ACC112 (cell line): ENCODE measurements at regions not wholly inside any gene's neighbourhood (a gene's known extent, or its start where the extent isn't known, plus 50 kb on each side); places are given as distances from the start of the nearest gene placed in this dataset.

Source experiments
- H2AFZ ChIP-seq: fragments of 200-600 bp; sonication (generic); one replicate; pipeline ENCODE4 v1.6.0; 2017; ENCODE audit warnings: antibody characterized with exemption, low read length; ENCODE audit not compliant: unreplicated experiment
- H3K27ac ChIP-seq: fragments of 200-600 bp; sonication (generic); 2 replicates; pipeline ENCODE4 v1.5.1; 2014; ENCODE audit warnings: low read depth, mild to moderate bottlenecking, antibody characterized with exemption, low read length, moderate library complexity
- H3K27me3 ChIP-seq: fragments of 200-600 bp; sonication (generic); 2 replicates; pipeline ENCODE4 v1.6.1; 2014; ENCODE audit warnings: mild to moderate bottlenecking, antibody characterized with exemption, low read length, moderate library complexity, mixed read lengths; ENCODE audit not compliant: insufficient read depth
- H3K36me3 ChIP-seq: fragments of 200-600 bp; sonication (generic); 2 replicates; pipeline ENCODE4 v1.6.1; 2016; ENCODE audit warnings: mild to moderate bottlenecking, antibody characterized with exemption, low read length, moderate library complexity, mixed read lengths; ENCODE audit not compliant: insufficient read depth
- H3K4me1 ChIP-seq: fragments of 200-600 bp; sonication (generic); one replicate; pipeline ENCODE4 v1.6.1; 2016; ENCODE audit warnings: low read length, mixed read lengths; ENCODE audit not compliant: insufficient read depth, unreplicated experiment, control insufficient read depth
- H3K4me3 ChIP-seq: fragments of 200-600 bp; sonication (generic); 2 replicates; pipeline ENCODE4 v1.5.1; 2014; ENCODE audit warnings: mild to moderate bottlenecking, low read depth, low read length
- H3K79me2 ChIP-seq: fragments of 200-600 bp; sonication (generic); one replicate; pipeline ENCODE4 v1.6.0; 2016; ENCODE audit warnings: low read length; ENCODE audit not compliant: control insufficient read depth, unreplicated experiment, insufficient read depth

- Histone ChIP-seq H3K4me3 (no peak overlapping the region), H3K27me3 (no peaks in the 10 kb centered on the region), H3K36me3 (no peaks in the 10 kb centered on the region), H2AFZ (no peak overlapping the region), H3K4me1 (no peaks in the 10 kb centered on the region), H3K27ac (no peak overlapping the region), H3K79me2 (no peaks in the 10 kb centered on the region)
Measured at GRCh38 chr19:30856376-30856775, 484.2 kb downstream of the ZNF536 start.

- no peaks in the 10 kb centered on the region for H3K4me1 ChIP-seq
- H3K27me3 ChIP-seq: no peaks in the 10 kb centered on the region
- H3K36me3 ChIP-seq: no peaks in the 10 kb centered on the region
- no peak overlapping the region for H3K4me3 ChIP-seq
- H3K27ac ChIP-seq: no peak overlapping the region
- no peaks in the 10 kb centered on the region for H3K79me2 ChIP-seq
- H2AFZ ChIP-seq: no peak overlapping the region
Measured at GRCh38 chr19:30855442-30855841, 483.3 kb downstream of the ZNF536 start.

GRCh38 chr19:30854661-30855060, 482.5 kb downstream of the ZNF536 start:
- Histone ChIP-seq H3K36me3 (no peaks in the 10 kb centered on the region), H3K4me1 (no peaks in the 10 kb centered on the region), H2AFZ (no peak overlapping the region), H3K4me3 (no peak overlapping the region), H3K27ac (no peak overlapping the region), H3K79me2 (no peaks in the 10 kb centered on the region), H3K27me3 (no peaks in the 10 kb centered on the region)

GRCh38 chr19:30854207-30854606, 482.0 kb downstream of the ZNF536 start:
- Histone ChIP-seq H3K79me2 (no peaks in the 10 kb centered on the region), H3K4me3 (no peak overlapping the region), H3K27me3 (no peaks in the 10 kb centered on the region), H2AFZ (no peak overlapping the region), H3K36me3 (no peaks in the 10 kb centered on the region), H3K27ac (no peak overlapping the region), H3K4me1 (no peaks in the 10 kb centered on the region)

- Histone ChIP-seq H3K36me3 (no peaks in the 10 kb centered on the region), H3K4me3 (no peak overlapping the region), H3K27me3 (no peaks in the 10 kb centered on the region), H3K79me2 (no peaks in the 10 kb centered on the region), H3K27ac (no peak overlapping the region), H2AFZ (no peak overlapping the region), H3K4me1 (no peaks in the 10 kb centered on the region)
Measured at GRCh38 chr19:30853036-30853435, 480.9 kb downstream of the ZNF536 start.

- H3K27ac ChIP-seq: no peak overlapping the region
- no peak overlapping the region for H2AFZ ChIP-seq
- H3K27me3 ChIP-seq: no peaks in the 10 kb centered on the region
- H3K79me2 ChIP-seq: no peaks in the 10 kb centered on the region
- H3K4me1 ChIP-seq: no peaks in the 10 kb centered on the region
- H3K36me3 ChIP-seq: no peaks in the 10 kb centered on the region
- no peak overlapping the region for H3K4me3 ChIP-seq
Measured at GRCh38 chr19:30852168-30852567, 480.0 kb downstream of the ZNF536 start.

- H3K79me2 ChIP-seq: no peaks in the 10 kb centered on the region
- no peak overlapping the region for H2AFZ ChIP-seq
- H3K4me1 ChIP-seq: no peaks in the 10 kb centered on the region
- H3K27ac ChIP-seq: no peak overlapping the region
- H3K27me3 ChIP-seq: no peaks in the 10 kb centered on the region
- no peaks in the 10 kb centered on the region for H3K36me3 ChIP-seq
- no peak overlapping the region for H3K4me3 ChIP-seq
Measured at GRCh38 chr19:30851646-30852045, 479.5 kb downstream of the ZNF536 start.

- Histone ChIP-seq H3K36me3 (no peaks in the 10 kb centered on the region), H3K27me3 (no peaks in the 10 kb centered on the region), H3K79me2 (no peaks in the 10 kb centered on the region), H3K4me1 (no peaks in the 10 kb centered on the region), H2AFZ (no peak overlapping the region), H3K27ac (no peak overlapping the region), H3K4me3 (no peak overlapping the region)
Measured at GRCh38 chr19:30848636-30849425, 476.6 kb downstream of the ZNF536 start.

- H2AFZ ChIP-seq: no peak overlapping the region
Measured at GRCh38 chr19:30846102-30846501, 473.9 kb downstream of the ZNF536 start.

GRCh38 chr19:30842926-30843325, 470.7 kb downstream of the ZNF536 start:
- Histone ChIP-seq H3K27ac (no peak overlapping the region), H3K36me3 (no peaks in the 10 kb centered on the region), H3K27me3 (no peaks in the 10 kb centered on the region), H2AFZ (no peak overlapping the region), H3K79me2 (no peaks in the 10 kb centered on the region), H3K4me3 (no peak overlapping the region), H3K4me1 (no peaks in the 10 kb centered on the region)

More at GRCh38 chr19:30846102-30846501, 473.9 kb downstream of the ZNF536 start:
- no peak overlapping the region for H3K4me3 ChIP-seq
- no peak overlapping the region for H3K27ac ChIP-seq
- no peaks in the 10 kb centered on the region for H3K79me2 ChIP-seq
- no peaks in the 10 kb centered on the region for H3K27me3 ChIP-seq
- no peaks in the 10 kb centered on the region for H3K4me1 ChIP-seq
- no peaks in the 10 kb centered on the region for H3K36me3 ChIP-seq

GRCh38 chr19:30841934-30842333, 469.8 kb downstream of the ZNF536 start:
- no peaks in the 10 kb centered on the region for H3K36me3 ChIP-seq
- H3K4me1 ChIP-seq: no peaks in the 10 kb centered on the region
- no peaks in the 10 kb centered on the region for H3K27me3 ChIP-seq
- H2AFZ ChIP-seq: no peak overlapping the region
- H3K79me2 ChIP-seq: no peaks in the 10 kb centered on the region
- no peak overlapping the region for H3K4me3 ChIP-seq
- H3K27ac ChIP-seq: no peak overlapping the region
